MCF 10A (cell line): ENCODE measurements at regions not wholly inside any gene's neighbourhood (a gene's known extent, or its start where the extent isn't known, plus 50 kb on each side); places are given as distances from the start of the nearest gene placed in this dataset.
A peak's percentile ranks its signal among the peaks of the same experiment; 100 is the strongest.

ENCODE experiments used
- BruUV-seq: library from RNA; stranded (reverse); fragments of 400-500 nt; replicated peaks from 2 replicates; lab custom pipeline; 2021; lab: Mats Ljungman, UMichigan
- CTCF ChIA-PET: fragments of 300-600 bp; sonication (Branson Sonifier 250); formaldehyde crosslinking; extraction: SDS; loops from one replicate; lab custom pipeline; 2021; ENCODE audit warnings: antibody characterized with exemption, inconsistent platforms; lab: Yijun Ruan, JAX
- POLR2A ChIA-PET: fragments of 300-600, 350-650 bp; sonication (Branson Sonifier 250); formaldehyde crosslinking; extraction: SDS; loops from one replicate; lab custom pipeline; 2020; ENCODE audit warnings: antibody characterized with exemption, inconsistent platforms; lab: Yijun Ruan, JAX
- DNase-seq: peaks from one replicate; pipeline ENCODE4 v3.0.0-alpha.2; 2018; ENCODE audit not compliant: unreplicated experiment
- H3K27ac Mint-ChIP-seq: one replicate; pipeline ENCODE4 v1.8.0; 2022; ENCODE audit warnings: mild to moderate bottlenecking, low read depth, mixed read lengths; ENCODE audit not compliant: unreplicated experiment
- H3K27me3 Mint-ChIP-seq: one replicate; pipeline ENCODE4 v1.8.0; 2022; ENCODE audit warnings: mixed read lengths; ENCODE audit not compliant: insufficient read depth, unreplicated experiment
- H3K36me3 Mint-ChIP-seq: one replicate; pipeline ENCODE4 v1.8.0; 2022; ENCODE audit warnings: mild to moderate bottlenecking, moderate library complexity, mixed read lengths; ENCODE audit not compliant: insufficient read depth, unreplicated experiment
- H3K4me1 Mint-ChIP-seq: one replicate; pipeline ENCODE4 v1.8.0; 2022; ENCODE audit warnings: mixed read lengths; ENCODE audit not compliant: insufficient read depth, unreplicated experiment
- H3K4me3 Mint-ChIP-seq: one replicate; pipeline ENCODE4 v1.8.0; 2022; ENCODE audit warnings: mild to moderate bottlenecking, moderate library complexity, mixed read lengths; ENCODE audit not compliant: unreplicated experiment
- H3K9me3 Mint-ChIP-seq: one replicate; pipeline ENCODE4 v1.8.0; 2022; ENCODE audit warnings: mixed read lengths; ENCODE audit not compliant: unreplicated experiment
- CTCF ChIP-seq: fragments of 200-600 bp; IDR thresholded peaks from one replicate; pipeline ENCODE4 v1.8.0; 2022; ENCODE audit warnings: antibody characterized with exemption, mild to moderate bottlenecking; ENCODE audit not compliant: unreplicated experiment
- intact Hi-C: fragments of 100-400 bp; cut with micrococcal nuclease; formaldehyde crosslinking; loops from 2 replicates; pipeline ENCODE4 v1.14.1; 2022

GRCh38 chrX:43586830-43587229 lies 69.3 kb upstream of the MAOA start:
- Mint-ChIP-seq H3K36me3 (no peaks in the 10 kb centered on the region), H3K27ac (no peak overlapping the region), H3K27me3 (no peaks in the 10 kb centered on the region), H3K4me3 (no peak overlapping the region), H3K9me3 (peaks cover 3% of the 10 kb centered on the region), H3K4me1 (peaks cover 18% of the 10 kb centered on the region)
- intact Hi-C loops: no loop called here
- ChIA-PET POLR2A (interaction anchor here (1.2 to 9.7 kb wide), 2 partner anchors 12 to 69 kb away, joined by 4 to 155 read pairs; partner anchors contain the start of gene MAOA), CTCF (interaction anchor here (1.2 kb wide), 1 partner anchor 249 kb away, joined by 3 read pairs; no protein-coding TSS in a partner anchor)
- no peak for TF ChIP-seq CTCF
- DNase-seq: no peak
- BruUV-seq: no TSS peak

GRCh38 chrX:43589735-43590134 lies 66.4 kb upstream of the MAOA start:
- Mint-ChIP-seq H3K36me3 (no peaks in the 10 kb centered on the region), H3K27ac (peak overlapping the region; percentile 91), H3K4me3 (peak overlapping the region; percentile 28), H3K9me3 (peaks cover 7% of the 10 kb centered on the region), H3K4me1 (peaks cover 12% of the 10 kb centered on the region), H3K27me3 (peaks cover 16% of the 10 kb centered on the region)
- POLR2A ChIA-PET: interaction anchor here (0.7 to 6.4 kb wide), 21 partner anchors 8 to 214 kb away, joined by 3 to 215 read pairs (median 4); partner anchors contain the start of gene MAOA
- no TSS peak for BruUV-seq
- intact Hi-C loops: no loop called here
- TF ChIP-seq CTCF: no peak
- peak; percentile 85 for DNase-seq
- CTCF ChIA-PET: interaction anchor here (0.7 kb wide), 1 partner anchor 31 kb away, joined by 3 read pairs; no protein-coding TSS in a partner anchor

- intact Hi-C loops: no loop called here
- peak; percentile 67 for DNase-seq
- peak overlapping the region; percentile 91 for H3K27ac Mint-ChIP-seq
Measured at GRCh38 chrX:43590150-43590549, 65.9 kb upstream of the MAOA start.

More at GRCh38 chrX:43590150-43590549, 65.9 kb upstream of the MAOA start:
- Mint-ChIP-seq H3K36me3 (no peaks in the 10 kb centered on the region), H3K4me1 (peaks cover 12% of the 10 kb centered on the region), H3K9me3 (peaks cover 7% of the 10 kb centered on the region), H3K27me3 (peaks cover 20% of the 10 kb centered on the region), H3K4me3 (peak overlapping the region; percentile 28)
- POLR2A ChIA-PET: interaction anchor here (0.7 to 6.4 kb wide), 21 partner anchors 9 to 214 kb away, joined by 3 to 215 read pairs (median 4); partner anchors contain the start of gene MAOA
- no TSS peak for BruUV-seq
- CTCF ChIA-PET: interaction anchor here (0.7 kb wide), 1 partner anchor 31 kb away, joined by 3 read pairs; no protein-coding TSS in a partner anchor
- no peak for TF ChIP-seq CTCF
